ENCODE measurements at regions not wholly inside any gene's neighbourhood (a gene's known extent, or its start where the extent isn't known, plus 50 kb on each side); places are given as distances from the start of the nearest gene placed in this dataset.

- 0 out of 2 replicates have a peak, but pooled peaks have one; percentile 28 for TF ChIP-seq ZFP91 (CRISPR knock-in tag; IDR thresholded peaks at IDR 0.05; ENCODE audit: borderline replicate concordance)
- TF ChIP-seq NRL (CRISPR knock-in tag; IDR thresholded peaks at IDR 0.05; ENCODE audit: borderline replicate concordance): no peak
- no peak for TF ChIP-seq ZNF781 (CRISPR knock-in tag; IDR thresholded peaks at IDR 0.05; ENCODE audit: borderline replicate concordance, not compliant biosample characterization)
- TF ChIP-seq MEF2D (CRISPR knock-in tag; IDR thresholded peaks at IDR 0.05): no peak
- TF ChIP-seq ZSCAN9 (CRISPR knock-in tag; IDR thresholded peaks at IDR 0.05; ENCODE audit: borderline replicate concordance): peak; percentile 63; the same call in 1 of the 2 replicates
- TF ChIP-seq KDM6A (CRISPR knock-in tag; IDR thresholded peaks at IDR 0.05; ENCODE audit: low read depth): peak; percentile 75
- TF ChIP-seq PREB (CRISPR knock-in tag; IDR thresholded peaks at IDR 0.05): no peak
- TF ChIP-seq MIER3 (CRISPR knock-in tag; IDR thresholded peaks at IDR 0.05; ENCODE audit: borderline replicate concordance): peak; percentile 96
- no peak for TF ChIP-seq ZNF207 (IDR thresholded peaks at IDR 0.05; ENCODE audit: borderline replicate concordance)
- peak; percentile 85; the same call in 1 of the 2 replicates for TF ChIP-seq DNMT3B (CRISPR knock-in tag; conservative IDR thresholded peaks at IDR 0.05)
- no peak for TF ChIP-seq SOX6 (IDR thresholded peaks at IDR 0.05)
- peak; percentile 99 for TF ChIP-seq SOX6 (CRISPR knock-in tag; IDR thresholded peaks at IDR 0.05)
- peak; percentile 80; the same call in 1 of the 2 replicates for TF ChIP-seq ZNF557 (CRISPR knock-in tag; IDR thresholded peaks at IDR 0.05)
- no peak for TF ChIP-seq ZC3H4 (CRISPR knock-in tag; IDR thresholded peaks at IDR 0.05; ENCODE audit: borderline replicate concordance)
- TF ChIP-seq ZNF383 (CRISPR knock-in tag; IDR thresholded peaks at IDR 0.05; ENCODE audit: borderline replicate concordance): no peak
- TF ChIP-seq MED13 (CRISPR knock-in tag; IDR thresholded peaks at IDR 0.05): no peak
- TF ChIP-seq NR2C2 (CRISPR knock-in tag; IDR thresholded peaks at IDR 0.05; ENCODE audit: borderline replicate concordance): no peak; the same call in 1 of the 2 replicates
- TF ChIP-seq REPIN1 (CRISPR knock-in tag; IDR thresholded peaks at IDR 0.05; ENCODE audit: borderline replicate concordance, low read depth): peak; percentile 69; the same call in 1 of the 2 replicates
- TF ChIP-seq ZBTB34 (CRISPR knock-in tag; IDR thresholded peaks at IDR 0.05): peak; percentile 77
- TF ChIP-seq ZNF143 (CRISPR knock-in tag; IDR thresholded peaks at IDR 0.05): no peak
- peak; percentile 92; the same call in 1 of the 2 replicates for TF ChIP-seq ZNF512B (CRISPR knock-in tag; IDR thresholded peaks at IDR 0.05; ENCODE audit: borderline replicate concordance)
- no peak for TF ChIP-seq PRPF4 (IDR thresholded peaks at IDR 0.05; ENCODE audit: low read depth, low read length, poor library complexity, severe bottlenecking)
- peak; percentile 51; the same call in 1 of the 2 replicates for TF ChIP-seq SIX1 (CRISPR knock-in tag; IDR thresholded peaks at IDR 0.05; ENCODE audit: borderline replicate concordance)
Observed at GRCh38 chr1:22347854-22348760, 103.5 kb upstream of the ZBTB40 start (continued).

Measured in HepG2 (cell line).